ENCODE measurements at regions not wholly inside any gene's neighbourhood (a gene's known extent, or its start where the extent isn't known, plus 50 kb on each side); places are given as distances from the start of the nearest gene placed in this dataset.

- TF ChIP-seq HNF4A (conservative IDR thresholded peaks at IDR 0.05) (no peak), TAF1 (conservative IDR thresholded peaks at IDR 0.05) (no peak), EGR1 (IDR thresholded peaks at IDR 0.05; ENCODE audit: low read depth in 2 of 2) (no peak), RAD21 (IDR thresholded peaks at IDR 0.05) (no peak)
- TF ChIP-seq, protein P1, sequence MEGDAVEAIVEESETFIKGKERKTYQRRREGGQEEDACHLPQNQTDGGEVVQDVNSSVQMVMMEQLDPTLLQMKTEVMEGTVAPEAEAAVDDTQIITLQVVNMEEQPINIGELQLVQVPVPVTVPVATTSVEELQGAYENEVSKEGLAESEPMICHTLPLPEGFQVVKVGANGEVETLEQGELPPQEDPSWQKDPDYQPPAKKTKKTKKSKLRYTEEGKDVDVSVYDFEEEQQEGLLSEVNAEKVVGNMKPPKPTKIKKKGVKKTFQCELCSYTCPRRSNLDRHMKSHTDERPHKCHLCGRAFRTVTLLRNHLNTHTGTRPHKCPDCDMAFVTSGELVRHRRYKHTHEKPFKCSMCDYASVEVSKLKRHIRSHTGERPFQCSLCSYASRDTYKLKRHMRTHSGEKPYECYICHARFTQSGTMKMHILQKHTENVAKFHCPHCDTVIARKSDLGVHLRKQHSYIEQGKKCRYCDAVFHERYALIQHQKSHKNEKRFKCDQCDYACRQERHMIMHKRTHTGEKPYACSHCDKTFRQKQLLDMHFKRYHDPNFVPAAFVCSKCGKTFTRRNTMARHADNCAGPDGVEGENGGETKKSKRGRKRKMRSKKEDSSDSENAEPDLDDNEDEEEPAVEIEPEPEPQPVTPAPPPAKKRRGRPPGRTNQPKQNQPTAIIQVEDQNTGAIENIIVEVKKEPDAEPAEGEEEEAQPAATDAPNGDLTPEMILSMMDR (IDR thresholded peaks at IDR 0.05; ENCODE audit: low read depth, low read length, missing input control): no peak
These were observed 129.3 kb upstream of the IER5L start (continued) for GRCh38 chr9:129307227-129307970.

DNA sequence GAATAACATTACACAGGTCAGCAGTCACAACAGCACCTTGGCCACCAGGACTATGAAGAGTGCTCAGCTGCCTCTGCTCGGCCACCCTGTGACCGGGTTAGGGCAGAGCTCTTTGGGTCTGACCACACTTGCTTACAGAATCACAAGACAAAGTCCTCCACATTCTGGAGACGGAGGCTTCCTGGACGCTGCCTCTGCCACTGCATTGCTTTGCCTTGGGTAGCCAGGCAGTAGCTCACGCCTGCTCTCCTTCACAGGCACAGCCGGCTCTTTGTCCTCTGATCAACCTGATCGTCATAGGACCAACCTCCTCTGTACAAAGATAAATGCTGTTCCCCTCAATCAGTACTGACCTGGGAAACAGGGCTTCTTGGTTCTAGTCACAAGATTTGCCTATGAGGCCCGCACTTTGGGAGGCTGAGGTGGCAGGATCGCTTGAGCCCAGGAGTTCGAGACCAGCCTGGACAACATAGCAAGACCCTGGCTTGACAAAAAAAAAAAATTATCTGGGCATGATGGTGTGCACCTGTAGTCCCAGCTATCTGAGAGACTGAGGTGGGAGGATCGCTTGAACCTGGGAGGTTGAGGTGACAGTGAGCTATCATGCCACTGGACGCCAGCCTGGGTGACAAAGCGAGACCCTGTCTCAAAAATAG is 128.4 kb upstream of the IER5L start:
- H3K36me3 ChIP-seq (ENCODE audit: control insufficient read depth in 4 of 4, insufficient read depth in 3 of 4, low read depth in 1 of 4, low read length in 3 of 4): no peaks in the 10 kb centered on the region
- peaks cover 0 to 5% (median 2%) of the 10 kb centered on the region in 4 donors for H3K9me3 ChIP-seq (ENCODE audit: control insufficient read depth in 4 of 4, low read length in 3 of 4)
- 87% methylated on average over 13 of the region's 13 CpGs for WGBS
- no peaks in the 10 kb centered on the region for H3K27me3 ChIP-seq (ENCODE audit: control insufficient read depth in 4 of 4, insufficient read depth in 4 of 4, low read length in 3 of 4)
- H3K4me3 ChIP-seq (ENCODE audit: low read depth in 1 of 3, low read length in 3 of 3): no peak overlapping the region
- no peak for DNase-seq (ENCODE audit: low spot score)
- no peak overlapping the region for H3K9ac ChIP-seq (ENCODE audit: low read depth in 1 of 2, low read length in 2 of 2)
- TF ChIP-seq TAF1 (conservative IDR thresholded peaks at IDR 0.05) (no peak), SP1 (IDR thresholded peaks at IDR 0.05) (no peak), REST (IDR thresholded peaks at IDR 0.05) (no peak), FOXA1 (IDR thresholded peaks at IDR 0.05) (no peak), GABPA (IDR thresholded peaks at IDR 0.05 in 1 of 2, conservative IDR thresholded peaks at IDR 0.05 in 1 of 2) (no peak), ZBTB33 (IDR thresholded peaks at IDR 0.05) (no peak), HNF4A (conservative IDR thresholded peaks at IDR 0.05) (no peak), HNF4G (IDR thresholded peaks at IDR 0.05) (no peak), EGR1 (IDR thresholded peaks at IDR 0.05; ENCODE audit: low read depth in 2 of 2) (no peak), FOXA2 (IDR thresholded peaks at IDR 0.05) (no peak), RAD21 (IDR thresholded peaks at IDR 0.05) (no peak), MAX (IDR thresholded peaks at IDR 0.05) (no peak), YY1 (IDR thresholded peaks at IDR 0.05) (no peak), RXRA (IDR thresholded peaks at IDR 0.05) (no peak), NR2F2 (IDR thresholded peaks at IDR 0.05) (no peak), ATF3 (IDR thresholded peaks at IDR 0.05) (no peak), JUND (IDR thresholded peaks at IDR 0.05) (no peak)
- TF ChIP-seq, protein P1 (IDR thresholded peaks at IDR 0.05; ENCODE audit: low read depth, low read length, missing input control): no peak
- H3K4me1 ChIP-seq (ENCODE audit: control insufficient read depth in 4 of 4, insufficient read depth in 4 of 4, low read length in 3 of 4): no peaks in the 10 kb centered on the region
- no peak overlapping the region for H3K27ac ChIP-seq (ENCODE audit: low read depth in 1 of 2, low read length in 2 of 2)
